H1 (cell line): ENCODE measurements at regions not wholly inside any gene's neighbourhood (a gene's known extent, or its start where the extent isn't known, plus 50 kb on each side); places are given as distances from the start of the nearest gene placed in this dataset.

ENCODE experiments used
- CTBP2 ChIP-seq: IDR thresholded peaks from 2 replicates; pipeline ENCODE4 v1.7.0; 2011; ENCODE audit warnings: borderline replicate concordance, mild to moderate bottlenecking, moderate library complexity, mixed read lengths, low read length; ENCODE audit not compliant: insufficient read depth, insufficient read length
- EGR1 ChIP-seq: IDR thresholded peaks from 2 replicates; pipeline ENCODE4 v1.6.1; 2011; ENCODE audit warnings: low read depth, low read length, borderline replicate concordance
- NANOG ChIP-seq: IDR thresholded peaks from 2 replicates; pipeline ENCODE4 v1.6.1; 2011; ENCODE audit warnings: low read length, low read depth, mild to moderate bottlenecking, inconsistent platforms; ENCODE audit not compliant: insufficient read depth, poor library complexity, severe bottlenecking
- TAF7 ChIP-seq: optimal IDR thresholded peaks from 2 replicates; pipeline ENCODE3; 2011; ENCODE audit warnings: low read depth, mild to moderate bottlenecking, inconsistent platforms, low read length, moderate library complexity, borderline replicate concordance
- TBP ChIP-seq: IDR thresholded peaks from 2 replicates; pipeline ENCODE4 v1.6.1; 2011; ENCODE audit warnings: low read depth, low read length, improper control_type of control experiment
- YY1 ChIP-seq: IDR thresholded peaks from 2 replicates; pipeline ENCODE4 v1.6.1; 2011; ENCODE audit warnings: low read depth, mild to moderate bottlenecking, low read length
- TF ChIP-seq, protein P1 (sequence below): fragments of 300-600 bp; sonication (generic); IDR thresholded peaks from 2 replicates; pipeline ENCODE4 v1.7.1; 2012; ENCODE audit warnings: low read length, moderate library complexity, mild to moderate bottlenecking, inconsistent platforms; ENCODE audit not compliant: insufficient replicate concordance
- TF ChIP-seq, protein P2 (sequence below): IDR thresholded peaks from 2 replicates; pipeline ENCODE4 v1.6.1; 2012; ENCODE audit warnings: low read length, inconsistent platforms

DNA sequence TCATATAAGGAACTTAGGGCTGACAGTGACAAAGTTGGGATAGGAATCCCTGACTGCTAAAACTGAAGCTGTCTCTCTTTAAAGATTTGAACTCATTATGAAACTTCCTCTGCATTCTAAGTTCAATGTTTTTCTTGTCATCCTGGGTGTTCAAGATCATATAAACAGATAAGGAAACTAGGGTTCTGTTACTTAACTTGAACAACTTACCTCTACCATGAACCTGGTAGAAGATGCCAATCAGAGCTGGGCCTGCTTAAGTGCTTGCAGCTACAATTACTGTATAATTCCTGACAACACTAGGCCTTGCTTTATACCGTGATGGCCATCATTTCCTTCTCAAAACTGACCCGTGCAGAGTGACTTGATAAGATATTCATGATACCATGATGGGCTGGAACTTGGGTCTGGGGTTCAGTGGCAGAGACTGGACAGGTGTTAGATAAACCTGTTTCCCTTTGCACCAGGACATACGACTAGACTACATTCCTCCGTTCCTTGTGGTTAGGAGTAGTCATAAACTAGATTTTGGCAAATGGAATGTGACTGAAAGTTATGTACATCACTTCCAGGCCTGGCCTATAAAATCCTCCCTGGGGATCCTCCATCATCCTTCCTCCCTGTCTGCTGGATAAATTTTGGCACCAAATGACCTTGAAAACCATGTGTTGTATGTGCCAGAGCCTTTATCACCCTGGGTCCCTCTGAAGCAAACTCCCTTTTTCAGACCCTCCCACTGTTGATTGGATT lies 172.2 kb upstream of the PRICKLE1 start (continued):
- TF ChIP-seq, protein P1, sequence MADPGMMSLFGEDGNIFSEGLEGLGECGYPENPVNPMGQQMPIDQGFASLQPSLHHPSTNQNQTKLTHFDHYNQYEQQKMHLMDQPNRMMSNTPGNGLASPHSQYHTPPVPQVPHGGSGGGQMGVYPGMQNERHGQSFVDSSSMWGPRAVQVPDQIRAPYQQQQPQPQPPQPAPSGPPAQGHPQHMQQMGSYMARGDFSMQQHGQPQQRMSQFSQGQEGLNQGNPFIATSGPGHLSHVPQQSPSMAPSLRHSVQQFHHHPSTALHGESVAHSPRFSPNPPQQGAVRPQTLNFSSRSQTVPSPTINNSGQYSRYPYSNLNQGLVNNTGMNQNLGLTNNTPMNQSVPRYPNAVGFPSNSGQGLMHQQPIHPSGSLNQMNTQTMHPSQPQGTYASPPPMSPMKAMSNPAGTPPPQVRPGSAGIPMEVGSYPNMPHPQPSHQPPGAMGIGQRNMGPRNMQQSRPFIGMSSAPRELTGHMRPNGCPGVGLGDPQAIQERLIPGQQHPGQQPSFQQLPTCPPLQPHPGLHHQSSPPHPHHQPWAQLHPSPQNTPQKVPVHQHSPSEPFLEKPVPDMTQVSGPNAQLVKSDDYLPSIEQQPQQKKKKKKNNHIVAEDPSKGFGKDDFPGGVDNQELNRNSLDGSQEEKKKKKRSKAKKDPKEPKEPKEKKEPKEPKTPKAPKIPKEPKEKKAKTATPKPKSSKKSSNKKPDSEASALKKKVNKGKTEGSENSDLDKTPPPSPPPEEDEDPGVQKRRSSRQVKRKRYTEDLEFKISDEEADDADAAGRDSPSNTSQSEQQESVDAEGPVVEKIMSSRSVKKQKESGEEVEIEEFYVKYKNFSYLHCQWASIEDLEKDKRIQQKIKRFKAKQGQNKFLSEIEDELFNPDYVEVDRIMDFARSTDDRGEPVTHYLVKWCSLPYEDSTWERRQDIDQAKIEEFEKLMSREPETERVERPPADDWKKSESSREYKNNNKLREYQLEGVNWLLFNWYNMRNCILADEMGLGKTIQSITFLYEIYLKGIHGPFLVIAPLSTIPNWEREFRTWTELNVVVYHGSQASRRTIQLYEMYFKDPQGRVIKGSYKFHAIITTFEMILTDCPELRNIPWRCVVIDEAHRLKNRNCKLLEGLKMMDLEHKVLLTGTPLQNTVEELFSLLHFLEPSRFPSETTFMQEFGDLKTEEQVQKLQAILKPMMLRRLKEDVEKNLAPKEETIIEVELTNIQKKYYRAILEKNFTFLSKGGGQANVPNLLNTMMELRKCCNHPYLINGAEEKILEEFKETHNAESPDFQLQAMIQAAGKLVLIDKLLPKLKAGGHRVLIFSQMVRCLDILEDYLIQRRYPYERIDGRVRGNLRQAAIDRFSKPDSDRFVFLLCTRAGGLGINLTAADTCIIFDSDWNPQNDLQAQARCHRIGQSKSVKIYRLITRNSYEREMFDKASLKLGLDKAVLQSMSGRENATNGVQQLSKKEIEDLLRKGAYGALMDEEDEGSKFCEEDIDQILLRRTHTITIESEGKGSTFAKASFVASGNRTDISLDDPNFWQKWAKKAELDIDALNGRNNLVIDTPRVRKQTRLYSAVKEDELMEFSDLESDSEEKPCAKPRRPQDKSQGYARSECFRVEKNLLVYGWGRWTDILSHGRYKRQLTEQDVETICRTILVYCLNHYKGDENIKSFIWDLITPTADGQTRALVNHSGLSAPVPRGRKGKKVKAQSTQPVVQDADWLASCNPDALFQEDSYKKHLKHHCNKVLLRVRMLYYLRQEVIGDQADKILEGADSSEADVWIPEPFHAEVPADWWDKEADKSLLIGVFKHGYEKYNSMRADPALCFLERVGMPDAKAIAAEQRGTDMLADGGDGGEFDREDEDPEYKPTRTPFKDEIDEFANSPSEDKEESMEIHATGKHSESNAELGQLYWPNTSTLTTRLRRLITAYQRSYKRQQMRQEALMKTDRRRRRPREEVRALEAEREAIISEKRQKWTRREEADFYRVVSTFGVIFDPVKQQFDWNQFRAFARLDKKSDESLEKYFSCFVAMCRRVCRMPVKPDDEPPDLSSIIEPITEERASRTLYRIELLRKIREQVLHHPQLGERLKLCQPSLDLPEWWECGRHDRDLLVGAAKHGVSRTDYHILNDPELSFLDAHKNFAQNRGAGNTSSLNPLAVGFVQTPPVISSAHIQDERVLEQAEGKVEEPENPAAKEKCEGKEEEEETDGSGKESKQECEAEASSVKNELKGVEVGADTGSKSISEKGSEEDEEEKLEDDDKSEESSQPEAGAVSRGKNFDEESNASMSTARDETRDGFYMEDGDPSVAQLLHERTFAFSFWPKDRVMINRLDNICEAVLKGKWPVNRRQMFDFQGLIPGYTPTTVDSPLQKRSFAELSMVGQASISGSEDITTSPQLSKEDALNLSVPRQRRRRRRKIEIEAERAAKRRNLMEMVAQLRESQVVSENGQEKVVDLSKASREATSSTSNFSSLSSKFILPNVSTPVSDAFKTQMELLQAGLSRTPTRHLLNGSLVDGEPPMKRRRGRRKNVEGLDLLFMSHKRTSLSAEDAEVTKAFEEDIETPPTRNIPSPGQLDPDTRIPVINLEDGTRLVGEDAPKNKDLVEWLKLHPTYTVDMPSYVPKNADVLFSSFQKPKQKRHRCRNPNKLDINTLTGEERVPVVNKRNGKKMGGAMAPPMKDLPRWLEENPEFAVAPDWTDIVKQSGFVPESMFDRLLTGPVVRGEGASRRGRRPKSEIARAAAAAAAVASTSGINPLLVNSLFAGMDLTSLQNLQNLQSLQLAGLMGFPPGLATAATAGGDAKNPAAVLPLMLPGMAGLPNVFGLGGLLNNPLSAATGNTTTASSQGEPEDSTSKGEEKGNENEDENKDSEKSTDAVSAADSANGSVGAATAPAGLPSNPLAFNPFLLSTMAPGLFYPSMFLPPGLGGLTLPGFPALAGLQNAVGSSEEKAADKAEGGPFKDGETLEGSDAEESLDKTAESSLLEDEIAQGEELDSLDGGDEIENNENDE: no peak
- TF ChIP-seq, protein P2, sequence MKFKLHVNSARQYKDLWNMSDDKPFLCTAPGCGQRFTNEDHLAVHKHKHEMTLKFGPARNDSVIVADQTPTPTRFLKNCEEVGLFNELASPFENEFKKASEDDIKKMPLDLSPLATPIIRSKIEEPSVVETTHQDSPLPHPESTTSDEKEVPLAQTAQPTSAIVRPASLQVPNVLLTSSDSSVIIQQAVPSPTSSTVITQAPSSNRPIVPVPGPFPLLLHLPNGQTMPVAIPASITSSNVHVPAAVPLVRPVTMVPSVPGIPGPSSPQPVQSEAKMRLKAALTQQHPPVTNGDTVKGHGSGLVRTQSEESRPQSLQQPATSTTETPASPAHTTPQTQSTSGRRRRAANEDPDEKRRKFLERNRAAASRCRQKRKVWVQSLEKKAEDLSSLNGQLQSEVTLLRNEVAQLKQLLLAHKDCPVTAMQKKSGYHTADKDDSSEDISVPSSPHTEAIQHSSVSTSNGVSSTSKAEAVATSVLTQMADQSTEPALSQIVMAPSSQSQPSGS: no peak
- no peak for TF ChIP-seq EGR1
- TF ChIP-seq NANOG: no peak
- TF ChIP-seq YY1: no peak
- no peak for TF ChIP-seq CTBP2
- TF ChIP-seq TAF7: no peak
- no peak for TF ChIP-seq TBP
